GM12873 (cell line): ENCODE measurements at regions not wholly inside any gene's neighbourhood (a gene's known extent, or its start where the extent isn't known, plus 50 kb on each side); places are given as distances from the start of the nearest gene placed in this dataset.

Experiments used
- CTCF ChIP-seq: IDR thresholded peaks from 2 replicates; pipeline ENCODE4 v1.5.1; 2012; ENCODE audit warnings: low read depth, mild to moderate bottlenecking, moderate library complexity, low read length, control low read depth; ENCODE audit not compliant: insufficient read depth; ENCODE audit errors: missing control alignments

DNA sequence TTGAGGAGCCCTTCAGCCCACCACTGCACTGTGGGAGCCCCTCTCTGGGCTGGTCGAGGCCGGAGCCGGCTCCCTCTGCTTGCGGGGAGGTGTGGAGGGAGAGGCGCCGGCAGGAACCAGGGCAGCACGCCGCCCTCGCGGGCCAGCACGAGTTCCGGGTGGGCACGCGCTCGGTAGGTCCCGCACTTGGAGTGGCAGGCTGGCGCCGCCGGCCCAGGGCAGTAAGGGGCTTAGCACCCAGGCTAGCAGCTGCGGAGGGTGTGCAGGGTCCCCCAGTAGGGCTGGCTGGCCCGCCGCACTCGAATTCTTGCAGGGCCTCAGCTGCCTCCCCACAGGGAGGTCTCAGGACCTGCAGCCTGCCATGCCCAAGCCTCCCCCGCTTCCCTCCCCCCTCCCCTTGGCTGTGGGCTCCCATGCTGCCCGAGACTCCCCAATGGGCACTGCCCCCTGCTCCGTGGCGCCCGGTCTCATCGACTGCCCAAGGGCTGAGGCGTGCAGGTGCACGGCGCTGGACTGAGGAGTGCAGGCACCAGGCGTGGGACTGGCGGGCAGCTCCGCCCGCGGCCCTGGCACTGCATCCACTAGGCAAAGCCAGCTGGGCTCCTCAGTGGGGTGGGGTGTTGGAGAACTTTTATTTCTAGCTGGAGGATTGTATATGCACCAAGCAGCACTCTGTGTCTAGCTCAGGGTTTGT, 127.5 kb downstream of the DCK start:
- no peak for TF ChIP-seq CTCF

GRCh38 chr4:71123951-71124350, 130.5 kb downstream of the DCK start:
- no peak for TF ChIP-seq CTCF

- TF ChIP-seq CTCF = no peak
Observed at GRCh38 chr4:71125137-71125536, 131.7 kb downstream of the DCK start.

DNA sequence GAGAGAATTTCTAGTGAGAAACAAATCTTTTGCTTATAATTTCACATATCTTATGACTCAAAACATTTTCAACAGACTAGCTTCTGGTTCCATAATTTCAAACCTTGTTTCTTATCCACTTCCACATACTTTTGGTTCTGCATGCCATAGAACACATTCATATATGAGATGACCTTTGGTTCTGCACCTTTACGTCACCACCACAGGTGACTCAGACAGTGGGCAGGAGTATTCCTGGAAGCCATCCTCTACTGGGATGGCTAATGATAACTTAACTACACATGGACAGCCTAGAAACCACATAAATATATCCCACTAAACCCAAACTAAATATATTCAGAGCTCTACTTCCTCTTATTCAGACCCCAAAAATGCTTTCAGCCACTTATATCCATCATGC, 133.3 kb downstream of the DCK start:
- no peak for TF ChIP-seq CTCF

DNA sequence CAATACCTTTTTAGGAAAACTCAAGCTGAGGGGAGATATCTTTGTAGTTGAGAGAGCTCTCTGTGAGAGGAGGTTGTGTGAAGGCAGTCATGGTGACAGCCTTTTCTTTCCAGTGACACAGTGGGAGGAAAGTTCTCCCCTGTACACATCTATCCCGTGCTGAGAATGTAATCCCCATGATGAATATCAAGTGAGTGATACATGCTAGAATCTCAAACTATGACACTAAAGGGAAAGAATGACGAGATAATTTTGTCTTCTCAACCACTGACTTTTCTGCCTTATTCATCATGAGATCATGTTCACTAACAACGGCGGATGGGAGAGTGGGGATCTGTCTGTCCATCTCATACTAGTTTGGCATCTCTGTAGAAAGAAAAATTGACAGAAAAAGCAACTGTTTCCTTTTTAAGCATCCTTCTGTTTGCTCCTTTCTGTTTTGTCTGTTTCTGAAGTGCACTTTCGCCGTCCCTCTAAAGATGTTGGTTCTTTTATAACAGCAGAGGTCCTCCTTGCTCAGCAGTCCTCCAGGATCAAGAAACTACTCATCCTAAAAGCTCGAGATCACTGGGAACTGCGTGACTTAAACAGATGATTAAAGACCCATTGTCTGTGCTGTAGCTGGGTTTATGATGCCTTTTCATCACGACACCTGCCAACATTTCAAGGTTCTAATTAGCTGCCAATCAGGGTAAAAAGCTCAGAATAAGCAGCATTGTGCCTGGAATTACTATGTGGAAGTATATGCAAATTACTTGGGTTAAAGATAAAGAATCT, 137.6 kb downstream of the DCK start:
- no peak for TF ChIP-seq CTCF

GRCh38 chr4:71132486-71132885, 139.0 kb downstream of the DCK start:
- TF ChIP-seq CTCF = no peak

DNA sequence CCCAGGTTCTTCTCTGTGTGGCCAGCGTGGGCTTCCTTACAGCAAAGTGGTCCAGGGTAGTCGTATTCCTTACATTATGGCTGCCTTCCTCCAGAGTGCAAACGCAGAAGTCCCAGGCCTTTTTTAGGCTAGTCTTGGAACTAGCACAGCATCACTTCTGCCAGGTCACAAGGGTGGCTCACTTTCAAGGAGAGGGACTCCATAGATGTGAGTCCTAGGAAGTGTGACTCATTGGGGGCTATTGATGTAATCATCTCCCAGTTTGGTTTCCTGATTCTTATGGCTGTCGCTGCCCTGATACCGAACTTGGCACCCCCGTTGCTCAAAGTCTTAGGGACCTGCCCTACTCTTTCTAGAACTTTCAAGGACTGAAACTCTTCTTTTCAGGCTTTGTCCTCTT, 140.0 kb downstream of the DCK start:
- no peak for TF ChIP-seq CTCF
